CD14-positive monocyte (primary cell): ENCODE measurements at regions not wholly inside any gene's neighbourhood (a gene's known extent, or its start where the extent isn't known, plus 50 kb on each side); places are given as distances from the start of the nearest gene placed in this dataset.
"Not testable (repeated sequence)": the region's sequence is repeated elsewhere in the genome, so short reads cannot be mapped to it uniquely, and the experiment has no call there.

Source experiments
- DNase-seq, 3 donors: peaks; one replicate each; pipeline ENCODE4 v3.0.0-alpha.2; 2011 to 2022
- H2AFZ ChIP-seq: 2 replicates; pipeline ENCODE4 v1.6.0; 2012; ENCODE audit warnings: mild to moderate bottlenecking, low read depth, low read length, inconsistent platforms; ENCODE audit not compliant: insufficient read depth, poor library complexity, severe bottlenecking
- H3K27ac ChIP-seq, 2 donors: 1 replicate in 1 of 2; 2 replicates in 1 of 2; pipeline ENCODE4 v1.5.1; 2012 to 2013; ENCODE audit warnings: low read length in 2 of 2, control low read depth in 1 of 2, inconsistent platforms in 1 of 2, low read depth in 1 of 2, mild to moderate bottlenecking in 1 of 2
- H3K27me3 ChIP-seq, 2 donors: one replicate each; pipeline versions ENCODE4 v1.6.0 to v1.6.1; 2011 to 2013; ENCODE audit warnings: low read length in 2 of 2; ENCODE audit not compliant: control insufficient read depth in 2 of 2, insufficient read depth in 2 of 2
- H3K36me3 ChIP-seq, 2 donors: replicated peaks in 1 of 2; 1 replicate in 1 of 2; 2 replicates in 1 of 2; pipeline versions ENCODE4 v1.5.1 to v1.6.1; 2012 to 2013; ENCODE audit warnings: low read length in 2 of 2, control low read depth in 1 of 2, inconsistent platforms in 1 of 2, mild to moderate bottlenecking in 1 of 2; ENCODE audit not compliant: insufficient read depth in 2 of 2, control insufficient read depth in 1 of 2
- H3K4me1 ChIP-seq, 2 donors: 1 replicate in 1 of 2; 2 replicates in 1 of 2; pipeline versions ENCODE4 v1.5.1 to v1.6.1; 2012 to 2013; ENCODE audit warnings: low read length in 2 of 2, control low read depth in 1 of 2, inconsistent platforms in 1 of 2, mild to moderate bottlenecking in 1 of 2, moderate library complexity in 1 of 2; ENCODE audit not compliant: insufficient read depth in 2 of 2, control insufficient read depth in 1 of 2
- H3K4me2 ChIP-seq: replicated peaks from 2 replicates; pipeline ENCODE3; 2012; ENCODE audit warnings: low read length, moderate library complexity, mild to moderate bottlenecking; ENCODE audit not compliant: poor library complexity, severe bottlenecking; ENCODE audit errors: extremely low read depth
- H3K4me3 ChIP-seq, 3 experiments: fragments of 200-600 bp in 1 of 3; sonication (generic) in 1 of 3; replicated peaks in 1 of 3; 1 replicate in 2 of 3; 2 replicates in 1 of 3; pipeline ENCODE4 v1.5.1; 2011 to 2013; ENCODE audit warnings: low read length in 3 of 3, mild to moderate bottlenecking in 3 of 3, control low read depth in 2 of 3, low read depth in 2 of 3, inconsistent platforms in 1 of 3, moderate library complexity in 1 of 3
- H3K79me2 ChIP-seq: 2 replicates; pipeline ENCODE4 v1.6.0; 2012; ENCODE audit warnings: mild to moderate bottlenecking, control low read depth, inconsistent platforms, low read length, moderate library complexity; ENCODE audit not compliant: insufficient read depth
- H3K9ac ChIP-seq: 2 replicates; pipeline ENCODE4 v1.6.0; 2017; ENCODE audit warnings: low read length, mild to moderate bottlenecking; ENCODE audit not compliant: insufficient read depth, poor library complexity, severe bottlenecking
- H3K9me3 ChIP-seq, 2 donors: replicated peaks in 1 of 2; 1 replicate in 1 of 2; 2 replicates in 1 of 2; pipeline versions ENCODE4 v1.5.1 to v1.6.1; 2012 to 2013; ENCODE audit warnings: low read length in 2 of 2, control low read depth in 1 of 2; ENCODE audit not compliant: control insufficient read depth in 1 of 2, insufficient read depth in 1 of 2
- H4K20me1 ChIP-seq: 2 replicates; pipeline ENCODE4 v1.6.0; 2012; ENCODE audit warnings: mild to moderate bottlenecking, low read length, control low read depth, moderate library complexity; ENCODE audit not compliant: insufficient read depth
- H3K27ac Mint-ChIP-seq, 7 donors: one replicate each; pipeline ENCODE4 v1.8.0; 2020; ENCODE audit warnings: mild to moderate bottlenecking in 7 of 7, mixed read lengths in 7 of 7, moderate library complexity in 6 of 7, inconsistent platforms in 2 of 7
- H3K27me3 Mint-ChIP-seq, 3 donors: one replicate each; pipeline ENCODE4 v1.8.0; 2021 to 2022; ENCODE audit warnings: low read depth in 3 of 3, mild to moderate bottlenecking in 3 of 3, mixed read lengths in 3 of 3, moderate library complexity in 3 of 3, inconsistent platforms in 1 of 3
- H3K36me3 Mint-ChIP-seq, 2 donors: one replicate each; pipeline ENCODE4 v1.8.0; 2020; ENCODE audit warnings: mixed read lengths in 2 of 2, inconsistent platforms in 1 of 2, mild to moderate bottlenecking in 1 of 2
- H3K4me1 Mint-ChIP-seq: one replicate; pipeline ENCODE4 v1.8.0; 2020; ENCODE audit warnings: mild to moderate bottlenecking, mixed read lengths
- H3K4me3 Mint-ChIP-seq, 2 donors: one replicate each; pipeline ENCODE4 v1.8.0; 2020; ENCODE audit warnings: mild to moderate bottlenecking in 2 of 2, mixed read lengths in 2 of 2, moderate library complexity in 1 of 2
- H3K9me3 Mint-ChIP-seq, 7 donors: one replicate each; pipeline ENCODE4 v1.8.0; 2020 to 2022; ENCODE audit warnings: mixed read lengths in 7 of 7, mild to moderate bottlenecking in 6 of 7, moderate library complexity in 6 of 7, inconsistent platforms in 2 of 7
- CTCF ChIP-seq: fragments of 200-600 bp; IDR thresholded peaks from one replicate; pipeline ENCODE4 v1.8.0; 2022; ENCODE audit warnings: antibody characterized with exemption, mild to moderate bottlenecking
- WGBS: methylation state at CpG from one replicate; pipeline ENCODE4 v1.1.5; 2013; ENCODE audit warnings: missing lambda C conversion rate; ENCODE audit not compliant: insufficient coverage; 5-methylcytosine and 5-hydroxymethylcytosine counted together
- intact Hi-C, 2 donors: fragments of 100-400 bp; cut with micrococcal nuclease; formaldehyde crosslinking; loops; one replicate each; pipeline versions ENCODE4 v1.15.0 to v1.15.1; 2023

DNA sequence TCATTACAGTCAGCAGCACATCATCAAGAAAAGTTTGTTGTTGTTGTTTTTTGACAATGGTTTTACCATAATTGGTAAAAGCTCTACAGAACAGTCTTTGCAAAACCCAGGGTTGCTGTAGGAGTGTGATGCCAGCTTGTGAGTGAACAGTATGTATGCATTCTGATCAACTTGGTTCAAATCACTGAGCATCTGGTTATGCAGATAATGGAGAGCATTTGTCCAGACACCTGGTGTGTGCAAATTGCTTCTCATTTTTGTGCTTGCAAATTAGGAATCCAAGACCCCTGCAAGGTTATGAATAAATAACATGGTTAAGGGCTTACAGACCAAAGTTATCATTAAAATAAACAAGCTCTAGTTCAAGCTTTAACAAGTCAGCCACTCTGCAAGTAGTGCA lies 448.7 kb upstream of the ACTBL2 start:
- H3K27me3 Mint-ChIP-seq: peaks cover 0 to 2% (median 0%) of the 10 kb centered on the region in 3 donors
- no peaks in the 10 kb centered on the region for H4K20me1 ChIP-seq
- no peak for TF ChIP-seq CTCF

GRCh38 chr5:57929271-57929670 lies 446.7 kb upstream of the ACTBL2 start:
- Histone ChIP-seq H2AFZ (no peak overlapping the region), H3K27ac (no peak overlapping the region)

More for the DNA sequence above, 448.7 kb upstream of the ACTBL2 start:
- peaks cover 0 to 7% (median 0%) of the 10 kb centered on the region in 7 donors for H3K9me3 Mint-ChIP-seq
- Histone ChIP-seq H3K79me2 (no peaks in the 10 kb centered on the region), H3K36me3 (no peaks in the 10 kb centered on the region), H3K4me1 (no peaks in the 10 kb centered on the region), H2AFZ (no peak overlapping the region), H3K9me3 (no peaks in the 10 kb centered on the region), H3K27ac (no peak overlapping the region), H3K4me3 (no peak overlapping the region), H3K4me2 (no peak overlapping the region), H3K27me3 (no peaks in the 10 kb centered on the region), H3K9ac (no peak overlapping the region)
- H3K36me3 Mint-ChIP-seq: no peaks in the 10 kb centered on the region
- H3K27ac Mint-ChIP-seq: no peak overlapping the region
- H3K4me3 Mint-ChIP-seq: no peak overlapping the region
- no peak for DNase-seq
- intact Hi-C loops: no loop called here
- H3K4me1 Mint-ChIP-seq: peaks cover 2% of the 10 kb centered on the region

DNA sequence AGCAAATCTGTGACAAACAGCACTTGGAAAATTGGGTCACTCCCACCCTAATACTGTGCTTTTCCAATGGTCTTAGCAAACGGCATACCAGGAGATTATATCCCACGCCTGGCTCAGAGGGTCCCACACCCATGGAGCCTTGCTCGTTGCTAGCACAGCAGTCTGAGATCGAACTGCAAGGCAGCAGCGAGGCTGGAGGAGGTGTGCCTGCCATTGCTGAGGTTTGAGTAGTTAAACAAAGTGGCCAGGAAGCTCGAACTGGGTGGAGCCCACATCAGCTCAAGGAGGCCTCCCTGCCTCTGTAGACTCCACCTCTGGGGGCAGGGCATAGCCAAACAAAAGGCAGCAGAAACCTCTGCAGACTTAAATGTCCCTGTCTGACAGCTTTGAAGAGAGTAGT lies 440.5 kb upstream of the ACTBL2 start:
- H3K4me2 ChIP-seq, H3K36me3 Mint-ChIP-seq, H3K27ac ChIP-seq, H3K27me3 Mint-ChIP-seq, H3K4me3 ChIP-seq, H4K20me1 ChIP-seq, H3K4me1 ChIP-seq, H3K27me3 ChIP-seq, H3K4me1 Mint-ChIP-seq, DNase-seq, H2AFZ ChIP-seq, H3K27ac Mint-ChIP-seq, H3K4me3 Mint-ChIP-seq, H3K36me3 ChIP-seq, H3K9ac ChIP-seq, H3K79me2 ChIP-seq, intact Hi-C loops: not testable (repeated sequence)
- 90% methylated on average over 6 of the region's 6 CpGs for WGBS
- H3K9me3 Mint-ChIP-seq: peaks cover 8 to 30% (median 14%) of the 10 kb centered on the region in 7 donors
- peaks cover 0 to 10% of the 10 kb centered on the region in 2 donors for H3K9me3 ChIP-seq

More at GRCh38 chr5:57929271-57929670, 446.7 kb upstream of the ACTBL2 start:
- H4K20me1 ChIP-seq: no peaks in the 10 kb centered on the region
- no peak for DNase-seq
- no peak overlapping the region for H3K9ac ChIP-seq
- Mint-ChIP-seq H3K27me3 (no peaks in the 10 kb centered on the region), H3K27ac (no peak overlapping the region), H3K4me3 (no peak overlapping the region), H3K36me3 (no peaks in the 10 kb centered on the region), H3K4me1 (peaks cover 2% of the 10 kb centered on the region), H3K9me3 (peaks cover 2 to 24% (median 8%) of the 10 kb centered on the region in 7 donors)
- intact Hi-C loops: no loop called here
- H3K4me1 ChIP-seq: no peaks in the 10 kb centered on the region
- H3K36me3 ChIP-seq: no peaks in the 10 kb centered on the region
- H3K4me3 ChIP-seq: no peak overlapping the region
- H3K27me3 ChIP-seq: no peaks in the 10 kb centered on the region
- no peaks in the 10 kb centered on the region for H3K9me3 ChIP-seq
- no peaks in the 10 kb centered on the region for H3K79me2 ChIP-seq
- H3K4me2 ChIP-seq: no peak overlapping the region
- no peak for TF ChIP-seq CTCF
- 100% methylated on average over 1 of the region's 5 CpGs for WGBS
